ENCODE measurements at regions not wholly inside any gene's neighbourhood (a gene's known extent, or its start where the extent isn't known, plus 50 kb on each side); places are given as distances from the start of the nearest gene placed in this dataset.

GRCh38 chr5:120988941-120989340 is 524.8 kb downstream of the PRR16 start:
- TF ChIP-seq, protein P1, sequence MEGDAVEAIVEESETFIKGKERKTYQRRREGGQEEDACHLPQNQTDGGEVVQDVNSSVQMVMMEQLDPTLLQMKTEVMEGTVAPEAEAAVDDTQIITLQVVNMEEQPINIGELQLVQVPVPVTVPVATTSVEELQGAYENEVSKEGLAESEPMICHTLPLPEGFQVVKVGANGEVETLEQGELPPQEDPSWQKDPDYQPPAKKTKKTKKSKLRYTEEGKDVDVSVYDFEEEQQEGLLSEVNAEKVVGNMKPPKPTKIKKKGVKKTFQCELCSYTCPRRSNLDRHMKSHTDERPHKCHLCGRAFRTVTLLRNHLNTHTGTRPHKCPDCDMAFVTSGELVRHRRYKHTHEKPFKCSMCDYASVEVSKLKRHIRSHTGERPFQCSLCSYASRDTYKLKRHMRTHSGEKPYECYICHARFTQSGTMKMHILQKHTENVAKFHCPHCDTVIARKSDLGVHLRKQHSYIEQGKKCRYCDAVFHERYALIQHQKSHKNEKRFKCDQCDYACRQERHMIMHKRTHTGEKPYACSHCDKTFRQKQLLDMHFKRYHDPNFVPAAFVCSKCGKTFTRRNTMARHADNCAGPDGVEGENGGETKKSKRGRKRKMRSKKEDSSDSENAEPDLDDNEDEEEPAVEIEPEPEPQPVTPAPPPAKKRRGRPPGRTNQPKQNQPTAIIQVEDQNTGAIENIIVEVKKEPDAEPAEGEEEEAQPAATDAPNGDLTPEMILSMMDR (IDR thresholded peaks at IDR 0.05 in 2 of 3, conservative IDR thresholded peaks at IDR 0.05 in 1 of 3; ENCODE audit: insufficient read depth in 2 of 3, low read depth in 1 of 3, low read length in 3 of 3), result no peak
- TF ChIP-seq NR2C2 (CRISPR knock-in tag; IDR thresholded peaks at IDR 0.05) (no peak), NR2C2 (tag; IDR thresholded peaks at IDR 0.05) (no peak), ZNF274 (IDR thresholded peaks at IDR 0.05; ENCODE audit: borderline replicate concordance, low read depth, low read length) (no peak), SP1 (CRISPR knock-in tag; IDR thresholded peaks at IDR 0.05) (no peak), YY1 (IDR thresholded peaks at IDR 0.05; ENCODE audit: borderline replicate concordance in 1 of 3, control insufficient read depth in 1 of 3, extremely low read depth in 1 of 3, insufficient read depth in 3 of 3, insufficient read length in 1 of 3, insufficient replicate concordance in 2 of 3, low read depth in 1 of 3, low read length in 2 of 3) (no peak), NUFIP1 (IDR thresholded peaks at IDR 0.05; ENCODE audit: partially characterized antibody) (no peak), PHTF2 (CRISPR knock-in tag; IDR thresholded peaks at IDR 0.05) (no peak), GABPB2 (CRISPR knock-in tag; conservative IDR thresholded peaks at IDR 0.05) (no peak), E2F5 (CRISPR knock-in tag; IDR thresholded peaks at IDR 0.05) (no peak)
- TF ChIP-seq, protein P2, sequence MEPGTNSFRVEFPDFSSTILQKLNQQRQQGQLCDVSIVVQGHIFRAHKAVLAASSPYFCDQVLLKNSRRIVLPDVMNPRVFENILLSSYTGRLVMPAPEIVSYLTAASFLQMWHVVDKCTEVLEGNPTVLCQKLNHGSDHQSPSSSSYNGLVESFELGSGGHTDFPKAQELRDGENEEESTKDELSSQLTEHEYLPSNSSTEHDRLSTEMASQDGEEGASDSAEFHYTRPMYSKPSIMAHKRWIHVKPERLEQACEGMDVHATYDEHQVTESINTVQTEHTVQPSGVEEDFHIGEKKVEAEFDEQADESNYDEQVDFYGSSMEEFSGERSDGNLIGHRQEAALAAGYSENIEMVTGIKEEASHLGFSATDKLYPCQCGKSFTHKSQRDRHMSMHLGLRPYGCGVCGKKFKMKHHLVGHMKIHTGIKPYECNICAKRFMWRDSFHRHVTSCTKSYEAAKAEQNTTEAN (CRISPR knock-in tag; IDR thresholded peaks at IDR 0.05), result no peak

Measured in K562 (cell line).